ENCODE measurements at regions not wholly inside any gene's neighbourhood (a gene's known extent, or its start where the extent isn't known, plus 50 kb on each side); places are given as distances from the start of the nearest gene placed in this dataset.

DNA sequence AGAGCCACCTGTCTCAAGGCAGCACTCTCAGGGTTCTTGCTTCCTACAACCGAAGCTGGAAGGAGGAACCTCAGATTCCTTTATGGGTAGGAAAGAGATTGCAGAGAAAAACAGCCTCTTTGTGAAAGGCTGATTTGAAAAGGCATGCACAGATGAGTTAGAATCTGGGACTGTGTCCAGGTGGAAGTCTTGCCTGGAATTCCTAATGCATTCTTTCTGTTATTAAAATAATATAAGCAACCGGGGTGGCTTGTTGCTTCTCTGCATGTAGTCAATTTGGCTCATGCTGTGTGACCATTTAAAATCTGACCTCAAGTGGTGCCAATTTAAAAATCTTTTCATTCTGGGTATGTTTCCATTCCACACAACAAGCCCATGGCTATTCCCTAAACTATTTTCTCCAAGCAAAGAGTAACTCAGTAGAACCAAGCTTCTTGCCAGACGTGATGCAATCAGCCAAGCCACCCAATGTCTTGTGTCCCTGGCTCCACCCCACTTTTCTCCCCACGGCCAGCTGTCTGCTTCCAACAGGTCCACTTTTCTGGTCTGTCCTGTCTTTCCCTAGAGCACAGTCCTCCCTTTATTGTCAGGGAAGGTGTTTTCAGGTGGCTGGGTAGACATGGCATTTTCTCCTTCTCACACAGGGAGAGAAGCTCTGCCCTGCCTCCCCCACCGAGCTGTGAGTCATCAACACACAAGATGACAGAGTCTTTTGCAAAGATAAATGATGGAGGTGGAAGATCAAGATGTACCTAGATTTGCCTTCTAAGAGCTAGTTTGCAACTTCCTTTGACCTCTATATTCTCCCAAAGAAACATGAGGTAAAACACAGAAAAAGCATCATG lies 394.3 kb downstream of the FOXO1 start:
- H3K27ac ChIP-seq (ENCODE audit: low read depth, low read length) = peak overlapping the region; percentile 86
- peaks cover 23% of the 10 kb centered on the region for H3K4me1 ChIP-seq (ENCODE audit: insufficient read depth, low read length)
- FAIRE-seq = peak; percentile 73
- H2AFZ ChIP-seq (ENCODE audit: low read depth, low read length) = peak overlapping the region; percentile 54
- H3K9me3 Mint-ChIP-seq (ENCODE audit: unreplicated experiment) = no peaks in the 10 kb centered on the region
- H3K4me3 ChIP-seq (ENCODE audit: insufficient read depth, low read depth, low read length) = peak overlapping the region; percentile 9
- H3K27me3 Mint-ChIP-seq (ENCODE audit: low read depth, unreplicated experiment) = peaks cover 5% of the 10 kb centered on the region
- no peaks in the 10 kb centered on the region for H3K9me3 ChIP-seq (ENCODE audit: insufficient read depth, low read depth, low read length)
- H3K27ac Mint-ChIP-seq (ENCODE audit: unreplicated experiment) = no peak overlapping the region
- no peaks in the 10 kb centered on the region for H3K36me3 Mint-ChIP-seq (ENCODE audit: low read depth, unreplicated experiment)
- H3K4me2 ChIP-seq (ENCODE audit: low read length) = peak overlapping the region; percentile 82
- peaks cover 4% of the 10 kb centered on the region for H3K27me3 ChIP-seq (ENCODE audit: insufficient read depth, low read length)
- no peak overlapping the region for H3K4me3 Mint-ChIP-seq (ENCODE audit: unreplicated experiment)
- no peak for TF ChIP-seq EZH2 (IDR thresholded peaks at IDR 0.05; ENCODE audit: insufficient read depth, low read length)
- peak; percentile 92 for DNase-seq (ENCODE audit: low read depth)
- no peaks in the 10 kb centered on the region for H3K36me3 ChIP-seq (ENCODE audit: insufficient read depth, low read length)
- H3K4me1 Mint-ChIP-seq (ENCODE audit: low read depth, unreplicated experiment) = peaks cover 32% of the 10 kb centered on the region
- H3K9ac ChIP-seq (ENCODE audit: low read length) = peak overlapping the region; percentile 38
- no peaks in the 10 kb centered on the region for H4K20me1 ChIP-seq (ENCODE audit: insufficient read depth, low read length)
- H3K79me2 ChIP-seq (ENCODE audit: insufficient read depth, low read length) = no peaks in the 10 kb centered on the region

DNA sequence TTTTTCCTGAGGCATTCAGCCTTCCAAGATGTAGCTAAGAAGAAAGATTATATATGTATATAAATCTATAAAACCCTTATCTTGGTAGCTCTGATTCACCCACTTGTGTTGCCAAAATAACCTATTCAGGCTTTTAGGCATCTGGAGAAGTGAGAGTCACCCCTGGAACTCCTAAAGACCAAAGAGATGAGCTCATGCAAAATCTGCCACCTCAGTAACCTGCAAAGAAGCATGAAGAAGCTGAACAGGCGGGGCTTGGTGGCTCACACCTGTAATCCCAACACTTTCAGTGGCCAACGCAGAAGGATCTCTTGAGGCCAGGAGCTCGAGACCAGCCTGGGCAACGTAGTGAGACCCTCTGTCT lies 393.7 kb downstream of the FOXO1 start:
- no peaks in the 10 kb centered on the region for H3K9me3 ChIP-seq (ENCODE audit: insufficient read depth, low read depth, low read length)
- FAIRE-seq (no peak), DNase-seq (ENCODE audit: low read depth) (peak; percentile 89)
- peaks cover 2% of the 10 kb centered on the region for H3K27me3 ChIP-seq (ENCODE audit: insufficient read depth, low read length)
- H2AFZ ChIP-seq (ENCODE audit: low read depth, low read length) = no peak overlapping the region
- H3K4me3 Mint-ChIP-seq (ENCODE audit: unreplicated experiment) = no peak overlapping the region
- no peaks in the 10 kb centered on the region for H3K36me3 Mint-ChIP-seq (ENCODE audit: low read depth, unreplicated experiment)
- H3K27me3 Mint-ChIP-seq (ENCODE audit: low read depth, unreplicated experiment) = peaks cover 3% of the 10 kb centered on the region
- H3K4me3 ChIP-seq (ENCODE audit: insufficient read depth, low read depth, low read length) = no peak overlapping the region
- H3K79me2 ChIP-seq (ENCODE audit: insufficient read depth, low read length) = no peaks in the 10 kb centered on the region
- peaks cover 32% of the 10 kb centered on the region for H3K4me1 Mint-ChIP-seq (ENCODE audit: low read depth, unreplicated experiment)
- peaks cover 23% of the 10 kb centered on the region for H3K4me1 ChIP-seq (ENCODE audit: insufficient read depth, low read length)
- no peak overlapping the region for H3K9ac ChIP-seq (ENCODE audit: low read length)
- peak overlapping the region; percentile 82 for H3K4me2 ChIP-seq (ENCODE audit: low read length)
- no peaks in the 10 kb centered on the region for H3K9me3 Mint-ChIP-seq (ENCODE audit: unreplicated experiment)
- no peak overlapping the region for H3K27ac Mint-ChIP-seq (ENCODE audit: unreplicated experiment)
- no peaks in the 10 kb centered on the region for H4K20me1 ChIP-seq (ENCODE audit: insufficient read depth, low read length)
- H3K27ac ChIP-seq (ENCODE audit: low read depth, low read length) = peak overlapping the region; percentile 86
- TF ChIP-seq, protein P1, sequence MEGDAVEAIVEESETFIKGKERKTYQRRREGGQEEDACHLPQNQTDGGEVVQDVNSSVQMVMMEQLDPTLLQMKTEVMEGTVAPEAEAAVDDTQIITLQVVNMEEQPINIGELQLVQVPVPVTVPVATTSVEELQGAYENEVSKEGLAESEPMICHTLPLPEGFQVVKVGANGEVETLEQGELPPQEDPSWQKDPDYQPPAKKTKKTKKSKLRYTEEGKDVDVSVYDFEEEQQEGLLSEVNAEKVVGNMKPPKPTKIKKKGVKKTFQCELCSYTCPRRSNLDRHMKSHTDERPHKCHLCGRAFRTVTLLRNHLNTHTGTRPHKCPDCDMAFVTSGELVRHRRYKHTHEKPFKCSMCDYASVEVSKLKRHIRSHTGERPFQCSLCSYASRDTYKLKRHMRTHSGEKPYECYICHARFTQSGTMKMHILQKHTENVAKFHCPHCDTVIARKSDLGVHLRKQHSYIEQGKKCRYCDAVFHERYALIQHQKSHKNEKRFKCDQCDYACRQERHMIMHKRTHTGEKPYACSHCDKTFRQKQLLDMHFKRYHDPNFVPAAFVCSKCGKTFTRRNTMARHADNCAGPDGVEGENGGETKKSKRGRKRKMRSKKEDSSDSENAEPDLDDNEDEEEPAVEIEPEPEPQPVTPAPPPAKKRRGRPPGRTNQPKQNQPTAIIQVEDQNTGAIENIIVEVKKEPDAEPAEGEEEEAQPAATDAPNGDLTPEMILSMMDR (IDR thresholded peaks at IDR 0.05; ENCODE audit: insufficient read depth, low read depth, low read length) = no peak
- TF ChIP-seq EZH2 (IDR thresholded peaks at IDR 0.05; ENCODE audit: insufficient read depth, low read length) = no peak
- no peaks in the 10 kb centered on the region for H3K36me3 ChIP-seq (ENCODE audit: insufficient read depth, low read length)

DNA sequence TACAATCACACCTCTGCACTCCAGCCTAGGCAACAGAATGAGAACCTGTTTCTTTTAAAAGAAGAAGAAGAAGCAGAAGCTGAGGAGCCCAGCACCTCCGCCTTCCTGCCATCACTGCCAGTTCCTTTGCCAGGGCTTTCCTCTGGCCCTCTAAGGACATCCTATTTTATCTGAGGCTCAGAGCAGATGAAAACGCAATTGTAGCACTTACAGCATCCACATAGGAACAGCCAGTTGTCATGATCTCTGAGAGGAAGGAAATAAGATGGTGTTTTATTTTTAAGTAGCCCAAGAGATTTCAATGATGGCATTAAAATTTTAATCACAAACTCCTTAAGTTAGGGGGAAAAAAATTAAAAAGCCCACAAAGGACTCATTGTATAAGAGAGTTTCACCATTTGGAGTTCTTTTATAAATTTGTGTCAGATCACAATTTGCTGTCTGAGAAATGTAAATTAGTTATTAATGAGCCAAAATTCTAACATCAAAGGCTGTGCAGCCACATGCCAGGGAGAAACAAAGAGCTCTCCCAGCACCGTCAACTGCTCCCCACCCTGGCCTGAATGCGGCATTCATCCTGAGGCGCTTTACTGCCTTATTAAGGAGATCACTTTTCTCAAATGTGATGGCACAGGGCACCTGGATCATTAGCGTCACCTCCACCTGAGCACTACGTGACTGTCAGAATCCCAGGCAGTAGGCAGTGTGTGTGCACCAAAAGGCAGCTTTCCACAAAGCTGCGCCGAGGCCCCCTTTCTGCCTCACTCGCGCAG lies 393.0 kb downstream of the FOXO1 start:
- H4K20me1 ChIP-seq (ENCODE audit: insufficient read depth, low read length) = no peaks in the 10 kb centered on the region
- no peak overlapping the region for H3K27ac Mint-ChIP-seq (ENCODE audit: unreplicated experiment)
- no peaks in the 10 kb centered on the region for H3K27me3 ChIP-seq (ENCODE audit: insufficient read depth, low read length)
- no peak overlapping the region for H2AFZ ChIP-seq (ENCODE audit: low read depth, low read length)
- no peak overlapping the region for H3K27ac ChIP-seq (ENCODE audit: low read depth, low read length)
- no peaks in the 10 kb centered on the region for H3K9me3 ChIP-seq (ENCODE audit: insufficient read depth, low read depth, low read length)
- H3K4me1 Mint-ChIP-seq (ENCODE audit: low read depth, unreplicated experiment) = peaks cover 32% of the 10 kb centered on the region
- TF ChIP-seq EZH2 (IDR thresholded peaks at IDR 0.05; ENCODE audit: insufficient read depth, low read length) = no peak
- TF ChIP-seq, protein P1 (IDR thresholded peaks at IDR 0.05; ENCODE audit: insufficient read depth, low read depth, low read length) = no peak
- H3K9me3 Mint-ChIP-seq (ENCODE audit: unreplicated experiment) = no peaks in the 10 kb centered on the region
- no peaks in the 10 kb centered on the region for H3K79me2 ChIP-seq (ENCODE audit: insufficient read depth, low read length)
- DNase-seq (ENCODE audit: low read depth) (no peak), FAIRE-seq (peak; percentile 59)
- H3K36me3 ChIP-seq (ENCODE audit: insufficient read depth, low read length) = no peaks in the 10 kb centered on the region
- peaks cover 23% of the 10 kb centered on the region for H3K4me1 ChIP-seq (ENCODE audit: insufficient read depth, low read length)
- no peak overlapping the region for H3K4me3 Mint-ChIP-seq (ENCODE audit: unreplicated experiment)
- no peaks in the 10 kb centered on the region for H3K36me3 Mint-ChIP-seq (ENCODE audit: low read depth, unreplicated experiment)
- peak overlapping the region; percentile 82 for H3K4me2 ChIP-seq (ENCODE audit: low read length)
- H3K4me3 ChIP-seq (ENCODE audit: insufficient read depth, low read depth, low read length) = no peak overlapping the region
- no peak overlapping the region for H3K9ac ChIP-seq (ENCODE audit: low read length)
- H3K27me3 Mint-ChIP-seq (ENCODE audit: low read depth, unreplicated experiment) = peaks cover 3% of the 10 kb centered on the region

Measured in astrocyte (in vitro differentiated cells and primary cell).